Fibroblast of skin of back (primary cell): ENCODE measurements at regions not wholly inside any gene's neighbourhood (a gene's known extent, or its start where the extent isn't known, plus 50 kb on each side); places are given as distances from the start of the nearest gene placed in this dataset.

Experiments used
- DNase-seq: peaks from one replicate; pipeline ENCODE4 v3.0.0-alpha.2; 2013

GRCh38 chr1:234535763-234536515 lies 57.0 kb upstream of the TARBP1 start:
- peak; percentile 32 for DNase-seq

GRCh38 chr1:234535218-234535617 lies 56.2 kb upstream of the TARBP1 start:
- DNase-seq: no peak

- peak; percentile 92 for DNase-seq
Observed at GRCh38 chr1:234533975-234534876, 55.2 kb upstream of the TARBP1 start.

GRCh38 chr1:234533034-234533891 lies 54.3 kb upstream of the TARBP1 start:
- DNase-seq: peak; percentile 96

- no peak for DNase-seq
Observed at GRCh38 chr1:234532503-234532922, 53.5 kb upstream of the TARBP1 start.

- DNase-seq: peak; percentile 46
Observed at GRCh38 chr1:234531151-234531635, 52.2 kb upstream of the TARBP1 start.

- no peak for DNase-seq
Observed at GRCh38 chr1:234530672-234531071, 51.7 kb upstream of the TARBP1 start.

- peak; percentile 31 for DNase-seq
Observed at GRCh38 chr1:234529950-234530237, 50.9 kb upstream of the TARBP1 start.

GRCh38 chr1:234529095-234529949 lies 50.3 kb upstream of the TARBP1 start:
- DNase-seq: no peak
